ENCODE measurements at regions not wholly inside any gene's neighbourhood (a gene's known extent, or its start where the extent isn't known, plus 50 kb on each side); places are given as distances from the start of the nearest gene placed in this dataset.

DNA sequence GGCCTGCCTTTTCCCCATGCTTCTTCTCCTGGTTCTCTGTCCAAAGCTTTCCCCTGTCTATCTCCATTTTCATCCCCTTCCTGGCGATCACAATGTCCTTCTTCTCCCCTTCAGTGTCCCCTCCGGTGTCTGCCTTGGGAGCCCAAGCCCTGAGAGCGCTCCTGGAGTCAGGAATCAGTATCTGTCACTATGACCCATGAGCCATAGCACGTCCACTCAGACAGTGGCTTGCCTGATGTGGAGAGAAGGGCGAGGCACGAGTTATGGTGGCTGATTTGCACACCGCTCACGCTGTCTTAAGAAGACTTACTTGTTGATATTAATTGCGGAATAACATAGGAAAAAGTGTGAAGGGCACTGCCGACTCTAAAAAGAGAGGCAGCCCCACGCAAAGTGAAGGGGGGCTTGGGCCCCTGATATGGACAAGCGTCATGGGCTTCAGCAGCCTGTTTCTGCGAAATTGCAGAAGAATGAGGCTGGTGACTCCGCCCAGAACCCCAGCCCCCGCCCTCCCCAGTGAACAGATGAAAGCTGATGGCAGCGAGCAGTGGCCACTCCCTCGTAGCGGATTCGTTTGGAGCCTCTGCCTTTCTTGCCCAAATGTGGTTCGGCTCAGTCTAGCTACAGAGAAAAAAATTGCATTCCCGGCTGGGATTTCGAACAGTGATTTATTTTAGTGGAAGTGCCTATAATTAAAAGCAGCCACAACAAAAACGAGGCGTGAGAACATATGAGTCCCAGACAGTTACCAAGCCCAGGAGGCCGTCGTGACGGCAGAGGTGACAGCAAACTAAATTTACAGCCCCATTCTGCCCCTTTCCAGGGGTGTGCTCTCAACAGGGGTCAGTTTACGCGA lies 149.8 kb downstream of the ICE1 start:
- Mint-ChIP-seq H3K4me3 (ENCODE audit: unreplicated experiment) (no peak overlapping the region), H3K36me3 (ENCODE audit: low read depth) (no peaks in the 10 kb centered on the region), H3K27me3 (ENCODE audit: low read depth) (peaks cover 5% of the 10 kb centered on the region), H3K27ac (ENCODE audit: unreplicated experiment) (no peak overlapping the region), H3K9me3 (ENCODE audit: low read depth) (no peaks in the 10 kb centered on the region), H3K4me1 (ENCODE audit: low read depth) (no peaks in the 10 kb centered on the region)
- DNase-seq (ENCODE audit: low spot score) = no peak
- TF ChIP-seq, protein P1, sequence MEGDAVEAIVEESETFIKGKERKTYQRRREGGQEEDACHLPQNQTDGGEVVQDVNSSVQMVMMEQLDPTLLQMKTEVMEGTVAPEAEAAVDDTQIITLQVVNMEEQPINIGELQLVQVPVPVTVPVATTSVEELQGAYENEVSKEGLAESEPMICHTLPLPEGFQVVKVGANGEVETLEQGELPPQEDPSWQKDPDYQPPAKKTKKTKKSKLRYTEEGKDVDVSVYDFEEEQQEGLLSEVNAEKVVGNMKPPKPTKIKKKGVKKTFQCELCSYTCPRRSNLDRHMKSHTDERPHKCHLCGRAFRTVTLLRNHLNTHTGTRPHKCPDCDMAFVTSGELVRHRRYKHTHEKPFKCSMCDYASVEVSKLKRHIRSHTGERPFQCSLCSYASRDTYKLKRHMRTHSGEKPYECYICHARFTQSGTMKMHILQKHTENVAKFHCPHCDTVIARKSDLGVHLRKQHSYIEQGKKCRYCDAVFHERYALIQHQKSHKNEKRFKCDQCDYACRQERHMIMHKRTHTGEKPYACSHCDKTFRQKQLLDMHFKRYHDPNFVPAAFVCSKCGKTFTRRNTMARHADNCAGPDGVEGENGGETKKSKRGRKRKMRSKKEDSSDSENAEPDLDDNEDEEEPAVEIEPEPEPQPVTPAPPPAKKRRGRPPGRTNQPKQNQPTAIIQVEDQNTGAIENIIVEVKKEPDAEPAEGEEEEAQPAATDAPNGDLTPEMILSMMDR (IDR thresholded peaks at IDR 0.05) = no peak

DNA sequence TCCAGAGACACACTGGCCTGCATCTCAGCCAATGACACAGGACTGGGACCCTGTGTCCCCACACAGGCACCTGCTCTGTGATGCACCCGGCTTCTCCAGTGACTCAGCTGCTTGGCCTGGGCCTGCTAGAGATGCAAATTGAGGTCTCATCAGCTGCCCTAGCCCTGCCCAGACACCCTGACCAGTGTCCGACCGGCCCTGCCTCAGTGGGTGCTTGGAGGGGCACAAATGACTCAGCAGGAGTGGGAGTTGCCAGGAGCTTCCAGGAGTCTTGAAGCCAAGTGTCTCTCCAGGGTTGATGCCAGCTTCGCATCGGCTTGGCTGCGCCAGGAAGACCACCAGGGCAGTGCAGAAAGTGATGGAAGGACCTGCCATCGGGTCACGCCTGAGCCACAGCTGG lies 148.2 kb downstream of the ICE1 start:
- Mint-ChIP-seq H3K9me3 (ENCODE audit: low read depth) (no peaks in the 10 kb centered on the region), H3K27me3 (ENCODE audit: low read depth) (peaks cover 3% of the 10 kb centered on the region), H3K4me3 (ENCODE audit: unreplicated experiment) (no peak overlapping the region), H3K27ac (ENCODE audit: unreplicated experiment) (no peak overlapping the region), H3K4me1 (ENCODE audit: low read depth) (no peaks in the 10 kb centered on the region), H3K36me3 (ENCODE audit: low read depth) (no peaks in the 10 kb centered on the region)
- no peak for DNase-seq (ENCODE audit: low spot score)
- TF ChIP-seq, protein P1 (IDR thresholded peaks at IDR 0.05) = no peak

DNA sequence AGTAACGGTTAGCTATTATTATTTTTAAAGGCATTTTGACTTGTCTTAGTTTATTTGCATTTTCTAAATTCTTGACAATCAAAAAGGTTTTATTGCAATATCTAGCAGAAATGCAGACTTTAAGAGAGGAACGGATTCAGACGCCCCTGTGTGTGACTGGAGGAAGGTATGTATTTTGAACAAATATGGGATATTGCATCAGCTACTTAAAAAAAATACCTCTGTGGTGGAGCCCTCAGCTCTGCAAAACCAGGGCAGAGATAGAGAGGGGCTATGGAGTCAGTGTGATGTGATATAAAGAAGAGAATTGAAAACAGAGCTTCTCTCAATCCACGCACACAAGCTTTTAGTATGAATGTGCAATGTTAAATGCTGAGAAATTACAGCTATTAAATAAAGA lies 142.4 kb downstream of the ICE1 start:
- no peak overlapping the region for H3K4me3 Mint-ChIP-seq (ENCODE audit: unreplicated experiment)
- peaks cover 3% of the 10 kb centered on the region for H3K27me3 Mint-ChIP-seq (ENCODE audit: low read depth)
- H3K27ac Mint-ChIP-seq (ENCODE audit: unreplicated experiment) = no peak overlapping the region
- TF ChIP-seq, protein P1 (IDR thresholded peaks at IDR 0.05) = no peak
- no peaks in the 10 kb centered on the region for H3K36me3 Mint-ChIP-seq (ENCODE audit: low read depth)
- no peak for DNase-seq (ENCODE audit: low spot score)
- no peaks in the 10 kb centered on the region for H3K4me1 Mint-ChIP-seq (ENCODE audit: low read depth)
- H3K9me3 Mint-ChIP-seq (ENCODE audit: low read depth) = no peaks in the 10 kb centered on the region

DNA sequence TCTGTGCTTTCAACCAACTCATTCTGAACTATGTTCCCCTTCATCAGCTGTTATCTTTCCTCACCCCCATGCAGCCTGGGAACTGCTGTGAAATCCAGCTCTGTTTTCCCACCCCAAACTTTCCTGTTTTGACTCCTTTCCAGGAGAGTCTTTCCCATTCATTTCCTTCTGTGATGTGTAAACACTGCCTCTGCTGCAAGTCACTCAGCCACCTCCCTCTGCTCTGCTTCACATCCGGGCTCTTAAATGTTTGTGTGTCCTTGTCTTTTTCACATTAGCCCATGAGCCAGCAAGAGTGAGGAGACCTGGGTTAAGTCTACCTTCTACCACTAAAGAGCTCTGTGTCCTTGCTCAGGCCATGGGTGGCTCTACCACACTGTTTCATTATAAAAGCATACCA lies 137.5 kb downstream of the ICE1 start:
- no peaks in the 10 kb centered on the region for H3K36me3 Mint-ChIP-seq (ENCODE audit: low read depth)
- DNase-seq (ENCODE audit: low spot score) = no peak
- no peaks in the 10 kb centered on the region for H3K9me3 Mint-ChIP-seq (ENCODE audit: low read depth)
- H3K4me1 Mint-ChIP-seq (ENCODE audit: low read depth) = no peaks in the 10 kb centered on the region
- H3K27me3 Mint-ChIP-seq (ENCODE audit: low read depth) = peaks cover 5% of the 10 kb centered on the region
- H3K4me3 Mint-ChIP-seq (ENCODE audit: unreplicated experiment) = no peak overlapping the region
- TF ChIP-seq, protein P1 (IDR thresholded peaks at IDR 0.05) = no peak
- H3K27ac Mint-ChIP-seq (ENCODE audit: unreplicated experiment) = no peak overlapping the region

DNA sequence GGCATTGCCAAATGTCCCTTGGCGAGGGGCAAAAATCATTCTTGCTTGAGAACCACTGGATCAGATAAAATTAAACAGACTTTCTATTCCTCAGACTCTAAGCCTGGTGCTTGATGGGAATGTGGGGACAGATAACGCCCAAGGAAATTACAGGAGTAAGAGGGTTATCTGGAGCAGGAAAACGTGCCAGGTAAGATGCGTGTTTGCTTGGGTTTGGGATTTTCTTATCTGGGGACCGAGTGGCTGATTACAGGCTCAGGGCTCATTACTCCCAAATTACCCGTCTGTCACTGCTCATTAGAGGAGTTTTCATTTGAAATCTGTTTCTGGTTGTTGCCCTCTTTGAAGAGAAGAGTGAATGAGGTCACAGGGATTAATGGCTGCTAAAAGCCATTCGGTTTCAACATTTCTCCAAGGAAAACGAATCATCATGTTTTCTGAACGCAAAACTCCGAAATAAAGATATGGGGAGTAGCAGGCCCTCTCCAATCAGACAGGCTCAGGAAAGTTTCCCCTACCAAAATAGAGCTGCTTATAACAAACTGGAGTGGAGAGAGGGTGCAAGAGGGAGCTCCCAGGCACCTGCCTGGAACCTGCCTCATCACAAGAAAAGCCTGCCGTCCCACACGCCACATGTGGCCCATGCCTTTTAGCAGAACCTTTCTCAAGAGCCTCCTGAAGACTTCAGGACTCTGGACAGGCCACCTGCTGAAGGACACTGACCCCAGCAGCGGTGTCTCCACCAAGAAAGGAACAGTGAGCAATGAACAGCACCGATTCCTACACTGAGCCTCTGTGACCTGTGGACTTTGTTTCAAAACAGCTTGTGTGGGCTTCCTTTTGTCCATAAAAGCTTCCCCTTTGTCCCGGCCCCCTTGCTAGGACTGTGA lies 136.4 kb downstream of the ICE1 start:
- no peak for DNase-seq (ENCODE audit: low spot score)
- Mint-ChIP-seq H3K27me3 (ENCODE audit: low read depth) (peaks cover 5% of the 10 kb centered on the region), H3K4me1 (ENCODE audit: low read depth) (no peaks in the 10 kb centered on the region), H3K4me3 (ENCODE audit: unreplicated experiment) (no peak overlapping the region), H3K9me3 (ENCODE audit: low read depth) (peaks cover 8% of the 10 kb centered on the region), H3K36me3 (ENCODE audit: low read depth) (no peaks in the 10 kb centered on the region), H3K27ac (ENCODE audit: unreplicated experiment) (no peak overlapping the region)
- TF ChIP-seq, protein P1 (IDR thresholded peaks at IDR 0.05) = no peak

Data from chondrocyte (in vitro differentiated cells).